Keratinocyte (primary cell): ENCODE measurements at regions not wholly inside any gene's neighbourhood (a gene's known extent, or its start where the extent isn't known, plus 50 kb on each side); places are given as distances from the start of the nearest gene placed in this dataset.
"Not testable (repeated sequence)": the region's sequence is repeated elsewhere in the genome, so short reads cannot be mapped to it uniquely, and the experiment has no call there.

Source experiments
- DNase-seq: peaks from one replicate; pipeline ENCODE4 v3.0.0-alpha.2; 2011; ENCODE audit warnings: low read depth, missing footprints, low spot score
- FAIRE-seq: peaks from 2 replicates; lab custom pipeline; 2011; peaks lifted over from hg19 to GRCh38; lab: Jason Lieb, UNC
- H2AFZ ChIP-seq: 2 replicates; pipeline ENCODE4 v1.6.0; 2012; ENCODE audit warnings: low read length, control low read depth, inconsistent platforms; ENCODE audit not compliant: control insufficient read depth
- H3K27ac ChIP-seq: 2 replicates; pipeline ENCODE4 v1.5.1; 2011; ENCODE audit warnings: low read length; ENCODE audit not compliant: control insufficient read depth, insufficient read depth
- H3K27me3 ChIP-seq: 3 replicates; pipeline ENCODE4 v1.6.0; 2011; ENCODE audit warnings: low read length; ENCODE audit not compliant: control insufficient read depth, insufficient read depth; ENCODE audit errors: extremely low read depth
- H3K36me3 ChIP-seq, 2 experiments: 2 replicates in 1 of 2; 3 replicates in 1 of 2; pipeline ENCODE4 v1.5.1; 2011; ENCODE audit warnings: low read length in 2 of 2, mild to moderate bottlenecking in 1 of 2; ENCODE audit not compliant: control insufficient read depth in 2 of 2, insufficient read depth in 2 of 2; ENCODE audit errors: extremely low read depth in 1 of 2
- H3K4me1 ChIP-seq: 3 replicates; pipeline ENCODE4 v1.5.1; 2011; ENCODE audit warnings: low read length; ENCODE audit not compliant: control insufficient read depth, insufficient read depth; ENCODE audit errors: extremely low read depth
- H3K4me2 ChIP-seq: 3 replicates; pipeline ENCODE4 v1.6.0; 2011; ENCODE audit warnings: low read depth, low read length; ENCODE audit not compliant: control insufficient read depth, insufficient read depth; ENCODE audit errors: extremely low read depth
- H3K4me3 ChIP-seq, 3 experiments: fragments of 200-600 bp in 1 of 3; sonication (generic) in 1 of 3; 2 replicates in 2 of 3; 3 replicates in 1 of 3; pipeline ENCODE4 v1.5.1; 2011 to 2016; ENCODE audit warnings: low read length in 3 of 3, mild to moderate bottlenecking in 3 of 3, control low read depth in 2 of 3, inconsistent platforms in 1 of 3, low read depth in 1 of 3, mixed read lengths in 1 of 3, mixed run types in 1 of 3, moderate library complexity in 1 of 3; ENCODE audit not compliant: control insufficient read depth in 2 of 3, insufficient read depth in 2 of 3; ENCODE audit errors: extremely low read depth in 1 of 3
- H3K79me2 ChIP-seq: 2 replicates; pipeline ENCODE4 v1.6.0; 2012; ENCODE audit warnings: low read length; ENCODE audit not compliant: control insufficient read depth, insufficient read depth
- H3K9ac ChIP-seq: 3 replicates; pipeline ENCODE4 v1.6.0; 2011; ENCODE audit warnings: low read length; ENCODE audit not compliant: control insufficient read depth, insufficient read depth; ENCODE audit errors: extremely low read depth
- H3K9me1 ChIP-seq: 3 replicates; pipeline ENCODE4 v1.6.0; 2011; ENCODE audit warnings: low read length; ENCODE audit not compliant: control insufficient read depth, insufficient read depth; ENCODE audit errors: extremely low read depth
- H3K9me3 ChIP-seq: 2 replicates; pipeline ENCODE4 v1.5.1; 2012; ENCODE audit warnings: low read depth, low read length; ENCODE audit not compliant: control insufficient read depth
- H4K20me1 ChIP-seq: 3 replicates; pipeline ENCODE4 v1.6.0; 2011; ENCODE audit warnings: low read length; ENCODE audit not compliant: control insufficient read depth, insufficient read depth; ENCODE audit errors: extremely low read depth
- CTCF ChIP-seq, 3 experiments: IDR thresholded peaks in 1 of 3; conservative IDR thresholded peaks in 1 of 3; optimal IDR thresholded peaks in 1 of 3; 2 replicates in 2 of 3; 3 replicates in 1 of 3; pipeline versions ENCODE3 to v1.5.1; 2011; ENCODE audit warnings: low read length in 3 of 3, mild to moderate bottlenecking in 3 of 3, moderate library complexity in 2 of 3, control low read depth in 1 of 3, inconsistent platforms in 1 of 3; ENCODE audit not compliant: insufficient read depth in 2 of 3; ENCODE audit errors: extremely low read depth in 1 of 3
- EZH2 ChIP-seq: IDR thresholded peaks from one replicate; pipeline ENCODE4 v1.6.1; 2012; ENCODE audit warnings: inconsistent platforms, mild to moderate bottlenecking, low read length, moderate library complexity
- dilution Hi-C: fragments of 300-500 bp; cut with MboI; formaldehyde crosslinking; loops from one replicate; pipeline ENCODE4 v1.7.0; 2020; ENCODE audit warnings: low sequenced_read_pairs; ENCODE audit not compliant: extremely low pct_ligation_motif_present

- H3K79me2 ChIP-seq = no peaks in the 10 kb centered on the region
- no peak overlapping the region for H3K4me3 ChIP-seq
- H3K9me3 ChIP-seq = peaks cover 3% of the 10 kb centered on the region
- no peak overlapping the region for H2AFZ ChIP-seq
- H3K36me3 ChIP-seq = no peaks in the 10 kb centered on the region
- no peak for TF ChIP-seq CTCF (optimal IDR thresholded peaks at IDR 0.05 in 1 of 3, IDR thresholded peaks at IDR 0.05 in 1 of 3, conservative IDR thresholded peaks at IDR 0.05 in 1 of 3; ENCODE audit: extremely low read depth in 1 of 3, insufficient read depth in 2 of 3, low read length in 3 of 3)
- no peak for TF ChIP-seq EZH2
- no peak overlapping the region for H3K9ac ChIP-seq
- no peaks in the 10 kb centered on the region for H3K9me1 ChIP-seq
- H4K20me1 ChIP-seq = no peaks in the 10 kb centered on the region
- H3K4me1 ChIP-seq = no peaks in the 10 kb centered on the region
- H3K27me3 ChIP-seq = peaks cover 31% of the 10 kb centered on the region
- dilution Hi-C loops = no loop called here
- FAIRE-seq = no peak
- DNase-seq = no peak
- no peak overlapping the region for H3K4me2 ChIP-seq
- no peak overlapping the region for H3K27ac ChIP-seq
Measured at GRCh38 chr13:50136226-50136625, 121.0 kb downstream of the KCNRG start.

GRCh38 chr13:50136678-50137077 lies 121.4 kb downstream of the KCNRG start:
- Histone ChIP-seq H3K36me3 (no peaks in the 10 kb centered on the region), H3K4me1 (no peaks in the 10 kb centered on the region), H3K9ac (no peak overlapping the region), H2AFZ (no peak overlapping the region), H3K9me3 (peaks cover 3% of the 10 kb centered on the region), H3K4me2 (no peak overlapping the region), H3K27me3 (peaks cover 27% of the 10 kb centered on the region), H3K4me3 (no peak overlapping the region), H3K79me2 (no peaks in the 10 kb centered on the region), H4K20me1 (no peaks in the 10 kb centered on the region), H3K9me1 (no peaks in the 10 kb centered on the region), H3K27ac (no peak overlapping the region)
- FAIRE-seq (no peak), DNase-seq (no peak)
- dilution Hi-C loops = no loop called here
- TF ChIP-seq CTCF (optimal IDR thresholded peaks at IDR 0.05 in 1 of 3, IDR thresholded peaks at IDR 0.05 in 1 of 3, conservative IDR thresholded peaks at IDR 0.05 in 1 of 3; ENCODE audit: extremely low read depth in 1 of 3, insufficient read depth in 2 of 3, low read length in 3 of 3) (no peak), EZH2 (no peak)

- H3K9me3 ChIP-seq, H2AFZ ChIP-seq, DNase-seq, H3K27me3 ChIP-seq, H4K20me1 ChIP-seq, H3K4me1 ChIP-seq, H3K9me1 ChIP-seq, H3K27ac ChIP-seq, H3K79me2 ChIP-seq, dilution Hi-C loops, H3K4me2 ChIP-seq, H3K9ac ChIP-seq, H3K4me3 ChIP-seq, H3K36me3 ChIP-seq, FAIRE-seq: not testable (repeated sequence)
Measured at GRCh38 chr13:50139435-50139934, 124.2 kb downstream of the KCNRG start.
